ENCODE measurements at regions not wholly inside any gene's neighbourhood (a gene's known extent, or its start where the extent isn't known, plus 50 kb on each side); places are given as distances from the start of the nearest gene placed in this dataset.

DNA sequence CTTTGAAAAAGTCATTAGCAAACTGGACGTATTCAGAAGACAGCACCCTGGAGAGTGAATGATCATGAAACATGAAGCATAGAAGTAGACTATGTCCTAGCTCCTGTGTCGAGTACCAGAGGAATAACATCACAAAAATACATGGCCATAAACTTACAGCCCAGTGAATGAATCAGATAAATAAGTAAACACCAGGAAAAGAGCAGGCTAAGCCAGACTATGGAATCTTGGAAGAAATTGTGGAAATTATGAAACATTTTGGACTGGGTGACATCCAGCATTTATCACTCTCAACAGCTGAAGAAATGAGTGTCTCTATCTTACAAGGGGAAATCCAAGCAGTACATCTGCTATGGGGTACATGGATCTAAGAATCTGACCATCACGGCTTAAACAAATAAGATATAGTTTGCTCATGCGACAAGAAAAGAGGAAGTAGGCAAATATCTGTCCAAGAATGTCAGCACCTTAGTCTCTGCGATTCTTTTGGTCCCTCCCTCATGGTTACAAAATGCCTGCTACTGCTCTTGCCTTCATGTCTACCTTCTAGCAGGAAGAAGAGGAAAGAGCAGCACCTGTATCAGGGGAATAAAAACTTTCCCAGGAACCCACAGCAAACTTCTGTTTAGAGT is 481.5 kb downstream of the BCOR start:
- TF ChIP-seq CTCF (IDR thresholded peaks at IDR 0.05) (no peak), POLR2A (IDR thresholded peaks at IDR 0.05) (no peak)

Data from body of pancreas (tissue), 4 donors.